ENCODE measurements at regions not wholly inside any gene's neighbourhood (a gene's known extent, or its start where the extent isn't known, plus 50 kb on each side); places are given as distances from the start of the nearest gene placed in this dataset.

DNA sequence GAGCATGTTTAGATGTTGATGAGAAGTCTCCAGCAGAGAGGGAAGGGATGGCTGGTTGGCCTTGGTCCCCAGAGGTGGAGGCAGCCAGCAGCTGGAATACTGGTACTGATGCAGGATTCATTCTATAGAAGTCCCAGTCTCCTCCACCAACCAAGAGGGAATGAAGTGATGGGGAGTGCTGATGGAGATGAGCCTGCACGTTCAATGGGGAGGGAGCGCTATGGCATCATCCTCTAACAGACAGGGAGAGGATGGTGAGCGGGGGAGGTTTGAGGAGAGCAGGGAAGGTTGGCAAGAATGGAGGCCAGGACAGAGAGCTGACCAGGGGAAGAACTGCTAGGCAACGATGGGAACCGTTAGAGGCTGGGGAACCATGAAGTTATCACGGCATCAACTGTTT lies 159.8 kb upstream of the MVB12B start:
- Histone ChIP-seq H3K27me3 (peaks cover 0 to 32% (median 4%) of the 10 kb centered on the region in 9 donors), H3K36me3 (no peaks in the 10 kb centered on the region), H3K27ac (no peak overlapping the region), H3K4me3 (no peak overlapping the region), H3K9me3 (no peaks in the 10 kb centered on the region), H3K4me1 (no peaks in the 10 kb centered on the region)
- ATAC-seq (no peak), DNase-seq (no peak)
- WGBS, 4 donors = 83 to 87% (median 84%) methylated on average over 6 of the region's 6 CpGs
- intact Hi-C loops (cut with DNase I) = no loop called here
- TF ChIP-seq, protein P1, sequence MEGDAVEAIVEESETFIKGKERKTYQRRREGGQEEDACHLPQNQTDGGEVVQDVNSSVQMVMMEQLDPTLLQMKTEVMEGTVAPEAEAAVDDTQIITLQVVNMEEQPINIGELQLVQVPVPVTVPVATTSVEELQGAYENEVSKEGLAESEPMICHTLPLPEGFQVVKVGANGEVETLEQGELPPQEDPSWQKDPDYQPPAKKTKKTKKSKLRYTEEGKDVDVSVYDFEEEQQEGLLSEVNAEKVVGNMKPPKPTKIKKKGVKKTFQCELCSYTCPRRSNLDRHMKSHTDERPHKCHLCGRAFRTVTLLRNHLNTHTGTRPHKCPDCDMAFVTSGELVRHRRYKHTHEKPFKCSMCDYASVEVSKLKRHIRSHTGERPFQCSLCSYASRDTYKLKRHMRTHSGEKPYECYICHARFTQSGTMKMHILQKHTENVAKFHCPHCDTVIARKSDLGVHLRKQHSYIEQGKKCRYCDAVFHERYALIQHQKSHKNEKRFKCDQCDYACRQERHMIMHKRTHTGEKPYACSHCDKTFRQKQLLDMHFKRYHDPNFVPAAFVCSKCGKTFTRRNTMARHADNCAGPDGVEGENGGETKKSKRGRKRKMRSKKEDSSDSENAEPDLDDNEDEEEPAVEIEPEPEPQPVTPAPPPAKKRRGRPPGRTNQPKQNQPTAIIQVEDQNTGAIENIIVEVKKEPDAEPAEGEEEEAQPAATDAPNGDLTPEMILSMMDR (IDR thresholded peaks at IDR 0.05) = no peak
- no peak for TF ChIP-seq POLR2A (IDR thresholded peaks at IDR 0.05)

- H3K4me3 ChIP-seq = no peak overlapping the region
- TF ChIP-seq, protein P1 (IDR thresholded peaks at IDR 0.05) = no peak
- no peak for TF ChIP-seq POLR2A (IDR thresholded peaks at IDR 0.05)
- 77 to 85% (median 79%) methylated on average over 4 of the region's 4 CpGs for WGBS, 4 donors
- H3K36me3 ChIP-seq = no peaks in the 10 kb centered on the region
- DNase-seq (no peak), ATAC-seq (no peak)
- peaks cover 0 to 4% (median 0%) of the 10 kb centered on the region in 12 donors for H3K9me3 ChIP-seq
- intact Hi-C loops (cut with DNase I) = no loop called here
- H3K27me3 ChIP-seq = peaks cover 0 to 32% (median 0%) of the 10 kb centered on the region in 9 donors
- no peaks in the 10 kb centered on the region for H3K4me1 ChIP-seq
- H3K27ac ChIP-seq = no peak overlapping the region
Measured at GRCh38 chr9:126169736-126170135, 156.9 kb upstream of the MVB12B start.

DNA sequence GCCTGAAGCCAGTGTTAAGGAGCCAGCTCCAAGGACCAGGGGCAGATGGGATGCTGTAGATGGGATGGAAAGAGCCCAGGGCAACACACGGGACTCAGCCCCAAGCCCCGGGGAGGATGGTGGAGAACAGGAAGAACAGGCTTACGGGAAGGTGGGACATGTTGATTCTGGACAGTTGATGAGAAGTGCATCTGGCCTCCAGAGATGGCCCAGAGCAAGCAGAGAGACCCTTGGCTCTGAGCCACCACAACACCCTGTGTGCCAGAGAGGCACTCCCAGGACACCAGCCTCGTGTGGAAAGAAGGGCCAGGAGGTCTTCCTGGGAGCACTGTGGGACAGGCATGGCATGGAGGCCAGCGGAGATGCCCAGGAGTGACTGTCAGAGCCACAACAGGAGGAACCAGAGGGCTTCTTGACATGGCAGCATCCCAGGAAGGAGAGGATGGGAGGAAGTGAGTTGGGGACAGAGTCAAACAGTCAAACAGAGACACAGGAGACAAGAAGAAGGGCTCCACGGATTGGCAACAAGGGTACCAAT lies 156.3 kb upstream of the MVB12B start:
- H3K27me3 ChIP-seq = peaks cover 0 to 31% (median 0%) of the 10 kb centered on the region in 9 donors

DNA sequence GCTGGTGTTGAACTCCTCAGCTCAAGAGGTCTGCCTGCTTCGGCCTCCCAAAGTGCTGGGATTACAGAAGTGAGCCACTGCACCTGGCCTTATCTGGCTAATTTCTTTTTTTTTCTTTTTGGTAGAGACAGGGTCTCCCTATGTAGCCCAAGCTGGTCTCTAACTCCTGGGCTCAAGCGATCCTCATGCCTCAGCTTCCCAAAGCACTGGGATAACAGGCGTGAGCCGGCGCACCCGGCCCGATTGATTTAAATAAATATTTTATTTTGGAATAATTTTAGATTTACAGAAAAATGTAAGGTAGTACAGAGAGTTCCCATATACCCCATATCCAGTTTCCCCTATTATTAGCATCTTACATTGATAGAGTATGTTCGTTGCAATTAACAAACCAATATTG lies 155.0 kb upstream of the MVB12B start:
- intact Hi-C loops (cut with DNase I) = no loop called here
- no peak for DNase-seq
- H3K4me3 ChIP-seq = no peak overlapping the region
- no peak for ATAC-seq
- 89 to 95% (median 93%) methylated on average over 8 of the region's 8 CpGs for WGBS, 4 donors
- H3K27ac ChIP-seq = no peak overlapping the region
- H3K4me1 ChIP-seq = no peaks in the 10 kb centered on the region
- no peaks in the 10 kb centered on the region for H3K36me3 ChIP-seq
- no peak for TF ChIP-seq POLR2A (IDR thresholded peaks at IDR 0.05)
- TF ChIP-seq, protein P1 (IDR thresholded peaks at IDR 0.05) = no peak
- H3K27me3 ChIP-seq = peaks cover 0 to 18% (median 0%) of the 10 kb centered on the region in 9 donors
- peaks cover 0 to 15% (median 0%) of the 10 kb centered on the region in 12 donors for H3K9me3 ChIP-seq

More for the DNA sequence above, 156.3 kb upstream of the MVB12B start:
- TF ChIP-seq POLR2A (IDR thresholded peaks at IDR 0.05) = no peak
- TF ChIP-seq, protein P1 (IDR thresholded peaks at IDR 0.05) = no peak
- H3K27ac ChIP-seq = no peak overlapping the region
- intact Hi-C loops (cut with DNase I) = no loop called here
- peaks cover 0 to 10% (median 0%) of the 10 kb centered on the region in 12 donors for H3K9me3 ChIP-seq
- no peaks in the 10 kb centered on the region for H3K4me1 ChIP-seq
- DNase-seq = no peak
- no peak overlapping the region for H3K4me3 ChIP-seq
- WGBS, 4 donors = 60 to 74% (median 64%) methylated on average over 6 of the region's 6 CpGs
- peak in 1 of 4 donors; percentile 22 for ATAC-seq
- no peaks in the 10 kb centered on the region for H3K36me3 ChIP-seq
